Mammary epithelial cell (primary cell): ENCODE measurements at regions not wholly inside any gene's neighbourhood (a gene's known extent, or its start where the extent isn't known, plus 50 kb on each side); places are given as distances from the start of the nearest gene placed in this dataset.

Experiments
- CTCF ChIP-seq, 2 donors: IDR thresholded peaks in 1 of 2; conservative IDR thresholded peaks in 1 of 2; 2 replicates each; pipeline ENCODE4 v1.5.1; 2011 to 2012; ENCODE audit warnings: inconsistent platforms in 2 of 2, low read length in 2 of 2, mild to moderate bottlenecking in 2 of 2, control low read depth in 1 of 2, low read depth in 1 of 2; ENCODE audit not compliant: insufficient read depth in 1 of 2; ENCODE audit errors: extremely low read depth in 1 of 2
- EZH2 ChIP-seq: IDR thresholded peaks from 2 replicates; pipeline ENCODE4 v1.6.1; 2012; ENCODE audit warnings: low read length, inconsistent platforms, borderline replicate concordance

DNA sequence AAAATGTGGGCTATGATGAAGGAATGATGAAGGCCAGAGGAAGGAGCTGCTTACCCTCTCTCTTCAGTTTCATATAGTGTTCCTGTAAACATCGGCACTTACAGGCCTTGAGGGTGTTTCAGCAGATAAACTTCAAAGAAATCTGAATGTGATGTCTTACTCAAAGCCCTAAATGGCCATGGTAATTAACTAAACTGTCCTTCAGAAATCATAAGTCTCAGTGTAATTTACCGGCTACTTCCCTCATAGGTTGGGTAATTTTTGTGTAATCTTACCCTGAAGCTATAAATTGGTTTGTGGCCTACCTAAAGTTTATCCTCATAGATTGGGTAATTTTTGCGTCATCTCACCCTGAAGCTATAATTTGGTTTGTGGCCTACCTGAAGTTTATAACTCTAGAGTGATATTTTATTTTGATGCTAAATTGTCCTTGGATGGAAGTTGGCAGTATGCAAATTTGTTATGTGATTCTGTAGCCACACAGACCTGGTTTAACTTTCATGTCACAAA is 2700.3 kb downstream of the ARAP2 start:
- TF ChIP-seq CTCF (conservative IDR thresholded peaks at IDR 0.05 in 1 of 2, IDR thresholded peaks at IDR 0.05 in 1 of 2; ENCODE audit: extremely low read depth in 1 of 2, insufficient read depth in 1 of 2, low read depth in 1 of 2, low read length in 2 of 2): no peak
- TF ChIP-seq EZH2: no peak
